Vagina (tissue), 2 donors: ENCODE measurements at regions not wholly inside any gene's neighbourhood (a gene's known extent, or its start where the extent isn't known, plus 50 kb on each side); places are given as distances from the start of the nearest gene placed in this dataset.

ENCODE experiments used
- POLR2AphosphoS5 ChIP-seq, 2 donors: sonication (generic); formaldehyde crosslinking; IDR thresholded peaks; one replicate each; pipeline ENCODE4 v1.9.0; 2017; ENCODE audit warnings: antibody characterized with exemption in 2 of 2, mild to moderate bottlenecking in 2 of 2, low read depth in 1 of 2; ENCODE audit not compliant: insufficient read depth in 1 of 2
- TF ChIP-seq, protein P1 (sequence below), 3 experiments: fragments of 450-650 bp in 2 of 3; fragments of 200-600 bp in 1 of 3; sonication (generic) in 1 of 3; IDR thresholded peaks; one replicate each; pipeline ENCODE4 v1.5.1; 2017 to 2019; ENCODE audit warnings: antibody characterized with exemption in 3 of 3, mild to moderate bottlenecking in 2 of 3, moderate library complexity in 2 of 3

GRCh38 chr1:29517251-29518086 is 281.1 kb downstream of the PTPRU start:
- TF ChIP-seq, protein P1, sequence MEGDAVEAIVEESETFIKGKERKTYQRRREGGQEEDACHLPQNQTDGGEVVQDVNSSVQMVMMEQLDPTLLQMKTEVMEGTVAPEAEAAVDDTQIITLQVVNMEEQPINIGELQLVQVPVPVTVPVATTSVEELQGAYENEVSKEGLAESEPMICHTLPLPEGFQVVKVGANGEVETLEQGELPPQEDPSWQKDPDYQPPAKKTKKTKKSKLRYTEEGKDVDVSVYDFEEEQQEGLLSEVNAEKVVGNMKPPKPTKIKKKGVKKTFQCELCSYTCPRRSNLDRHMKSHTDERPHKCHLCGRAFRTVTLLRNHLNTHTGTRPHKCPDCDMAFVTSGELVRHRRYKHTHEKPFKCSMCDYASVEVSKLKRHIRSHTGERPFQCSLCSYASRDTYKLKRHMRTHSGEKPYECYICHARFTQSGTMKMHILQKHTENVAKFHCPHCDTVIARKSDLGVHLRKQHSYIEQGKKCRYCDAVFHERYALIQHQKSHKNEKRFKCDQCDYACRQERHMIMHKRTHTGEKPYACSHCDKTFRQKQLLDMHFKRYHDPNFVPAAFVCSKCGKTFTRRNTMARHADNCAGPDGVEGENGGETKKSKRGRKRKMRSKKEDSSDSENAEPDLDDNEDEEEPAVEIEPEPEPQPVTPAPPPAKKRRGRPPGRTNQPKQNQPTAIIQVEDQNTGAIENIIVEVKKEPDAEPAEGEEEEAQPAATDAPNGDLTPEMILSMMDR (IDR thresholded peaks at IDR 0.05): no peak
- no peak for TF ChIP-seq POLR2AphosphoS5 (IDR thresholded peaks at IDR 0.05; ENCODE audit: insufficient read depth in 1 of 2, low read depth in 1 of 2)
